Endodermal cell (in vitro differentiated cells): ENCODE measurements at regions not wholly inside any gene's neighbourhood (a gene's known extent, or its start where the extent isn't known, plus 50 kb on each side); places are given as distances from the start of the nearest gene placed in this dataset.
A peak's percentile ranks its signal among the peaks of the same experiment; 100 is the strongest.

Source experiments
- DNase-seq: peaks from one replicate; pipeline ENCODE4 v3.0.0-alpha.2; 2017
- H3K27ac ChIP-seq: 2 replicates; pipeline ENCODE4 v1.5.1; 2013; ENCODE audit warnings: mild to moderate bottlenecking, low read depth, low read length, moderate library complexity
- H3K27me3 ChIP-seq: 2 replicates; pipeline ENCODE4 v1.6.1; 2013; ENCODE audit warnings: mild to moderate bottlenecking, low read length, moderate library complexity; ENCODE audit not compliant: insufficient read depth, control insufficient read depth, poor library complexity, severe bottlenecking
- H3K36me3 ChIP-seq: 2 replicates; pipeline ENCODE4 v1.7.0; 2013; ENCODE audit warnings: mild to moderate bottlenecking, low read length, moderate library complexity; ENCODE audit not compliant: control insufficient read depth, insufficient read depth
- H3K4me1 ChIP-seq: one replicate; pipeline ENCODE4 v1.7.0; 2013; ENCODE audit warnings: low read length; ENCODE audit not compliant: control insufficient read depth, insufficient read depth
- H3K4me3 ChIP-seq: 2 replicates; pipeline ENCODE4 v1.5.1; 2013; ENCODE audit warnings: mild to moderate bottlenecking, low read length, moderate library complexity
- H3K9ac ChIP-seq: 2 replicates; pipeline ENCODE4 v1.6.1; 2013; ENCODE audit warnings: mild to moderate bottlenecking, low read length, moderate library complexity; ENCODE audit not compliant: poor library complexity, severe bottlenecking; ENCODE audit errors: extremely low read depth
- H3K9me3 ChIP-seq: 2 replicates; pipeline ENCODE4 v1.6.1; 2013; ENCODE audit warnings: mild to moderate bottlenecking, low read length, moderate library complexity; ENCODE audit not compliant: control insufficient read depth
- H3K27ac Mint-ChIP-seq: 2 replicates; pipeline ENCODE4 v1.8.0; 2020; ENCODE audit warnings: mixed read lengths
- H3K27me3 Mint-ChIP-seq: 2 replicates; pipeline ENCODE4 v1.8.0; 2021; ENCODE audit warnings: mild to moderate bottlenecking, mixed read lengths; ENCODE audit not compliant: insufficient read depth
- H3K36me3 Mint-ChIP-seq: 2 replicates; pipeline ENCODE4 v1.8.0; 2020; ENCODE audit warnings: low read depth, mixed read lengths
- H3K4me1 Mint-ChIP-seq: 2 replicates; pipeline ENCODE4 v1.8.0; 2020; ENCODE audit warnings: mixed read lengths
- H3K4me3 Mint-ChIP-seq: 2 replicates; pipeline ENCODE4 v1.8.0; 2020; ENCODE audit warnings: mild to moderate bottlenecking, moderate library complexity, mixed read lengths
- H3K9me3 Mint-ChIP-seq: 2 replicates; pipeline ENCODE4 v1.8.0; 2020; ENCODE audit warnings: mild to moderate bottlenecking, mixed read lengths
- CTCF ChIP-seq: fragments of 200-600 bp; sonication (generic); conservative IDR thresholded peaks from 2 replicates; pipeline ENCODE4 v1.5.0; 2021; ENCODE audit warnings: antibody characterized with exemption, mild to moderate bottlenecking
- WGBS, 2 experiments: methylation state at CpG; one replicate each; pipeline versions ENCODE4 v1.1.5 to v1.1.7; 2013; ENCODE audit warnings: missing lambda C conversion rate in 2 of 2, mixed read lengths in 1 of 2; ENCODE audit not compliant: insufficient coverage in 1 of 2, insufficient read length in 1 of 2; 5-methylcytosine and 5-hydroxymethylcytosine counted together

- H3K27ac Mint-ChIP-seq, result no peak overlapping the region
- Histone ChIP-seq H3K9ac (no peak overlapping the region), H3K27me3 (peaks cover 12% of the 10 kb centered on the region), H3K27ac (no peak overlapping the region), H3K36me3 (no peaks in the 10 kb centered on the region), H3K4me1 (no peaks in the 10 kb centered on the region), H3K9me3 (peaks cover 23% of the 10 kb centered on the region), H3K4me3 (no peak overlapping the region)
- no peak for DNase-seq
- peaks cover 36% of the 10 kb centered on the region for H3K27me3 Mint-ChIP-seq
- H3K9me3 Mint-ChIP-seq, result peaks cover 11% of the 10 kb centered on the region
- 91 to 96% methylated on average over 6 of the region's 6 CpGs for WGBS, 2 experiments
- H3K36me3 Mint-ChIP-seq, result no peaks in the 10 kb centered on the region
- no peak for TF ChIP-seq CTCF
- H3K4me1 Mint-ChIP-seq, result peaks cover 17% of the 10 kb centered on the region
- H3K4me3 Mint-ChIP-seq, result no peak overlapping the region
Measured at GRCh38 chr6:145489583-145489982, 245.7 kb downstream of the EPM2A start.

GRCh38 chr6:145490068-145490467 is 245.3 kb downstream of the EPM2A start:
- Histone ChIP-seq H3K27ac (no peak overlapping the region), H3K9me3 (peaks cover 28% of the 10 kb centered on the region), H3K4me1 (no peaks in the 10 kb centered on the region), H3K9ac (no peak overlapping the region), H3K4me3 (no peak overlapping the region), H3K27me3 (peaks cover 12% of the 10 kb centered on the region), H3K36me3 (no peaks in the 10 kb centered on the region)
- Mint-ChIP-seq H3K4me3 (no peak overlapping the region), H3K9me3 (peaks cover 16% of the 10 kb centered on the region), H3K27me3 (peaks cover 39% of the 10 kb centered on the region), H3K4me1 (peaks cover 15% of the 10 kb centered on the region), H3K36me3 (no peaks in the 10 kb centered on the region), H3K27ac (no peak overlapping the region)
- no peak for TF ChIP-seq CTCF
- WGBS, 2 experiments, result 89 to 96% methylated on average over 3 of the region's 3 CpGs
- DNase-seq, result no peak

- DNase-seq, result peak; percentile 69
- peak; percentile 58 for TF ChIP-seq CTCF
- WGBS, 2 experiments, result 84 to 85% methylated on average over 4 to 8 of the region's 8 CpGs
- Histone ChIP-seq H3K9ac (no peak overlapping the region), H3K36me3 (no peaks in the 10 kb centered on the region), H3K9me3 (peaks cover 38% of the 10 kb centered on the region), H3K4me3 (no peak overlapping the region), H3K27me3 (peaks cover 12% of the 10 kb centered on the region), H3K4me1 (no peaks in the 10 kb centered on the region), H3K27ac (no peak overlapping the region)
- peaks cover 39% of the 10 kb centered on the region for H3K27me3 Mint-ChIP-seq
- H3K36me3 Mint-ChIP-seq, result no peaks in the 10 kb centered on the region
- peaks cover 7% of the 10 kb centered on the region for H3K4me1 Mint-ChIP-seq
- no peak overlapping the region for H3K4me3 Mint-ChIP-seq
- peaks cover 23% of the 10 kb centered on the region for H3K9me3 Mint-ChIP-seq
- no peak overlapping the region for H3K27ac Mint-ChIP-seq
Measured at GRCh38 chr6:145491126-145491525, 244.2 kb downstream of the EPM2A start.
